ENCODE measurements at regions not wholly inside any gene's neighbourhood (a gene's known extent, or its start where the extent isn't known, plus 50 kb on each side); places are given as distances from the start of the nearest gene placed in this dataset.

GRCh38 chr17:68175905-68176304 is 71.9 kb upstream of the AMZ2 start:
- Histone ChIP-seq H3K27me3 (ENCODE audit: insufficient read depth) (no peaks in the 10 kb centered on the region), H3K4me3 (ENCODE audit: low read depth in 2 of 2, low read length in 1 of 2) (no peak overlapping the region), H3K9me3 (no peaks in the 10 kb centered on the region), H3K9ac (no peak overlapping the region), H3K27ac (ENCODE audit: low read depth in 2 of 2, low read length in 1 of 2) (no peak overlapping the region), H3K4me2 (no peak overlapping the region), H2AFZ (ENCODE audit: low read depth) (no peak overlapping the region), H3K4me1 (ENCODE audit: control insufficient read depth in 1 of 2, insufficient read depth in 2 of 2, low read depth in 1 of 2, low read length in 1 of 2) (no peaks in the 10 kb centered on the region), H4K20me1 (ENCODE audit: insufficient read depth) (no peaks in the 10 kb centered on the region), H3K36me3 (replicated peaks in 1 of 2; ENCODE audit: control insufficient read depth in 1 of 2, insufficient read depth in 2 of 2, low read length in 1 of 2) (no peaks in the 10 kb centered on the region), H3F3A (replicated peaks; ENCODE audit: insufficient read depth) (no peaks in the 10 kb centered on the region), H3K79me2 (ENCODE audit: insufficient read depth) (no peaks in the 10 kb centered on the region), H3K9me2 (no peaks in the 10 kb centered on the region)
- WGBS (ENCODE audit: low lambda C conversion rate), result 45% methylated on average over 3 of the region's 3 CpGs
- no peak for DNase-seq
- ChIA-PET CTCF (interaction anchor here (0.9 to 3.5 kb wide), 2 partner anchors 25 to 290 kb away, joined by 3 to 33 read pairs; no protein-coding TSS in a partner anchor), POLR2A (no interaction called here)
- TF ChIP-seq CHD2 (IDR thresholded peaks at IDR 0.05; ENCODE audit: low read length, partially characterized antibody) (no peak), POLR2AphosphoS5 (IDR thresholded peaks at IDR 0.05; ENCODE audit: low read depth, low read length) (no peak), PBX3 (IDR thresholded peaks at IDR 0.05) (no peak), RFX5 (IDR thresholded peaks at IDR 0.05; ENCODE audit: low read length) (no peak), CTCF (IDR thresholded peaks at IDR 0.05) (no peak), TCF12 (IDR thresholded peaks at IDR 0.05) (no peak), MXI1 (IDR thresholded peaks at IDR 0.05; ENCODE audit: low read depth, low read length) (no peak), GATA2 (CRISPR knock-in tag; IDR thresholded peaks at IDR 0.05) (no peak), NRF1 (IDR thresholded peaks at IDR 0.05; ENCODE audit: low read depth, low read length) (no peak), TAF1 (IDR thresholded peaks at IDR 0.05; ENCODE audit: borderline replicate concordance, low read depth, low read length) (no peak), MEF2A (IDR thresholded peaks at IDR 0.05; ENCODE audit: borderline replicate concordance, low read depth) (no peak), YY1 (IDR thresholded peaks at IDR 0.05; ENCODE audit: low read depth) (no peak), EP300 (IDR thresholded peaks at IDR 0.05; ENCODE audit: borderline replicate concordance in 1 of 2, low read depth in 1 of 2, low read length in 1 of 2) (no peak), RCOR1 (IDR thresholded peaks at IDR 0.05; ENCODE audit: low read length) (no peak), RXRA (IDR thresholded peaks at IDR 0.05; ENCODE audit: borderline replicate concordance, low read depth) (no peak), TEAD4 (IDR thresholded peaks at IDR 0.05; ENCODE audit: borderline replicate concordance, insufficient read depth) (no peak)
- TF ChIP-seq, protein P1, sequence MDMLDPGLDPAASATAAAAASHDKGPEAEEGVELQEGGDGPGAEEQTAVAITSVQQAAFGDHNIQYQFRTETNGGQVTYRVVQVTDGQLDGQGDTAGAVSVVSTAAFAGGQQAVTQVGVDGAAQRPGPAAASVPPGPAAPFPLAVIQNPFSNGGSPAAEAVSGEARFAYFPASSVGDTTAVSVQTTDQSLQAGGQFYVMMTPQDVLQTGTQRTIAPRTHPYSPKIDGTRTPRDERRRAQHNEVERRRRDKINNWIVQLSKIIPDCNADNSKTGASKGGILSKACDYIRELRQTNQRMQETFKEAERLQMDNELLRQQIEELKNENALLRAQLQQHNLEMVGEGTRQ (IDR thresholded peaks at IDR 0.05; ENCODE audit: borderline replicate concordance, low read depth, low read length), result no peak
- TF ChIP-seq, protein P2, sequence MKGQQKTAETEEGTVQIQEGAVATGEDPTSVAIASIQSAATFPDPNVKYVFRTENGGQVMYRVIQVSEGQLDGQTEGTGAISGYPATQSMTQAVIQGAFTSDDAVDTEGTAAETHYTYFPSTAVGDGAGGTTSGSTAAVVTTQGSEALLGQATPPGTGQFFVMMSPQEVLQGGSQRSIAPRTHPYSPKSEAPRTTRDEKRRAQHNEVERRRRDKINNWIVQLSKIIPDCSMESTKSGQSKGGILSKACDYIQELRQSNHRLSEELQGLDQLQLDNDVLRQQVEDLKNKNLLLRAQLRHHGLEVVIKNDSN (IDR thresholded peaks at IDR 0.05; ENCODE audit: borderline replicate concordance, low read depth), result no peak
- TF ChIP-seq, protein P3, sequence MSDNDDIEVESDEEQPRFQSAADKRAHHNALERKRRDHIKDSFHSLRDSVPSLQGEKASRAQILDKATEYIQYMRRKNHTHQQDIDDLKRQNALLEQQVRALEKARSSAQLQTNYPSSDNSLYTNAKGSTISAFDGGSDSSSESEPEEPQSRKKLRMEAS (IDR thresholded peaks at IDR 0.05; ENCODE audit: low read depth), result no peak
- TF ChIP-seq, protein P4, sequence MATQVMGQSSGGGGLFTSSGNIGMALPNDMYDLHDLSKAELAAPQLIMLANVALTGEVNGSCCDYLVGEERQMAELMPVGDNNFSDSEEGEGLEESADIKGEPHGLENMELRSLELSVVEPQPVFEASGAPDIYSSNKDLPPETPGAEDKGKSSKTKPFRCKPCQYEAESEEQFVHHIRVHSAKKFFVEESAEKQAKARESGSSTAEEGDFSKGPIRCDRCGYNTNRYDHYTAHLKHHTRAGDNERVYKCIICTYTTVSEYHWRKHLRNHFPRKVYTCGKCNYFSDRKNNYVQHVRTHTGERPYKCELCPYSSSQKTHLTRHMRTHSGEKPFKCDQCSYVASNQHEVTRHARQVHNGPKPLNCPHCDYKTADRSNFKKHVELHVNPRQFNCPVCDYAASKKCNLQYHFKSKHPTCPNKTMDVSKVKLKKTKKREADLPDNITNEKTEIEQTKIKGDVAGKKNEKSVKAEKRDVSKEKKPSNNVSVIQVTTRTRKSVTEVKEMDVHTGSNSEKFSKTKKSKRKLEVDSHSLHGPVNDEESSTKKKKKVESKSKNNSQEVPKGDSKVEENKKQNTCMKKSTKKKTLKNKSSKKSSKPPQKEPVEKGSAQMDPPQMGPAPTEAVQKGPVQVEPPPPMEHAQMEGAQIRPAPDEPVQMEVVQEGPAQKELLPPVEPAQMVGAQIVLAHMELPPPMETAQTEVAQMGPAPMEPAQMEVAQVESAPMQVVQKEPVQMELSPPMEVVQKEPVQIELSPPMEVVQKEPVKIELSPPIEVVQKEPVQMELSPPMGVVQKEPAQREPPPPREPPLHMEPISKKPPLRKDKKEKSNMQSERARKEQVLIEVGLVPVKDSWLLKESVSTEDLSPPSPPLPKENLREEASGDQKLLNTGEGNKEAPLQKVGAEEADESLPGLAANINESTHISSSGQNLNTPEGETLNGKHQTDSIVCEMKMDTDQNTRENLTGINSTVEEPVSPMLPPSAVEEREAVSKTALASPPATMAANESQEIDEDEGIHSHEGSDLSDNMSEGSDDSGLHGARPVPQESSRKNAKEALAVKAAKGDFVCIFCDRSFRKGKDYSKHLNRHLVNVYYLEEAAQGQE (IDR thresholded peaks at IDR 0.05; ENCODE audit: low read depth, low read length), result no peak

Data from SK-N-SH (cell line).